ENCODE measurements at regions not wholly inside any gene's neighbourhood (a gene's known extent, or its start where the extent isn't known, plus 50 kb on each side); places are given as distances from the start of the nearest gene placed in this dataset.

GRCh38 chr3:87627316-87627715 lies 350.9 kb upstream of the POU1F1 start:
- no peak overlapping the region for H3K4me3 ChIP-seq
- intact Hi-C loops (cut with DNase I; ENCODE audit: low total_unique reads): no loop called here
- H3K27me3 ChIP-seq: no peaks in the 10 kb centered on the region
- H3K36me3 ChIP-seq: no peaks in the 10 kb centered on the region
- 53 to 73% methylated on average over 3 to 4 of the region's 4 CpGs for WGBS, 2 donors (ENCODE audit: low coverage in 1 of 2)
- in situ Hi-C loops (cut with MboI; ENCODE audit: low pct_ligation_motif_present in 1 of 4, low pct_unique_long_range_greater_than_20kb in 1 of 4, low sequenced_read_pairs in 3 of 4): no loop called here
- peaks cover 0 to 5% of the 10 kb centered on the region in 2 donors for H3K9me3 ChIP-seq
- H3K27ac ChIP-seq: no peak overlapping the region
- H3K4me1 ChIP-seq: no peaks in the 10 kb centered on the region
- DNase-seq: no peak
- TF ChIP-seq EP300 (IDR thresholded peaks at IDR 0.05; ENCODE audit: low read depth) (no peak), CTCF (IDR thresholded peaks at IDR 0.05) (no peak), POLR2AphosphoS5 (IDR thresholded peaks at IDR 0.05) (no peak), POLR2A (IDR thresholded peaks at IDR 0.05) (no peak)

- Histone ChIP-seq H3K4me3 (no peak overlapping the region), H3K4me1 (no peaks in the 10 kb centered on the region), H3K36me3 (no peaks in the 10 kb centered on the region), H3K27ac (no peak overlapping the region), H3K9me3 (peaks cover 0 to 5% of the 10 kb centered on the region in 2 donors), H3K27me3 (no peaks in the 10 kb centered on the region)
- DNase-seq: no peak
- 88 to 100% methylated on average over 1 of the region's 1 CpG for WGBS, 2 donors (ENCODE audit: low coverage in 1 of 2)
- TF ChIP-seq EP300 (IDR thresholded peaks at IDR 0.05; ENCODE audit: low read depth) (no peak), CTCF (IDR thresholded peaks at IDR 0.05) (no peak), POLR2AphosphoS5 (IDR thresholded peaks at IDR 0.05) (no peak), POLR2A (IDR thresholded peaks at IDR 0.05) (no peak)
- intact Hi-C loops (cut with DNase I; ENCODE audit: low total_unique reads): no loop called here
- in situ Hi-C loops (cut with MboI; ENCODE audit: low pct_ligation_motif_present in 1 of 4, low pct_unique_long_range_greater_than_20kb in 1 of 4, low sequenced_read_pairs in 3 of 4): no loop called here
Observed at GRCh38 chr3:87626546-87626945, 350.2 kb upstream of the POU1F1 start.

GRCh38 chr3:87625876-87626275 lies 349.5 kb upstream of the POU1F1 start:
- no peaks in the 10 kb centered on the region for H3K4me1 ChIP-seq
- in situ Hi-C loops (cut with MboI; ENCODE audit: low pct_ligation_motif_present in 1 of 4, low pct_unique_long_range_greater_than_20kb in 1 of 4, low sequenced_read_pairs in 3 of 4): no loop called here
- no peak for DNase-seq
- no peak overlapping the region for H3K4me3 ChIP-seq
- peaks cover 0 to 5% of the 10 kb centered on the region in 2 donors for H3K9me3 ChIP-seq
- no peak overlapping the region for H3K27ac ChIP-seq
- intact Hi-C loops (cut with DNase I; ENCODE audit: low total_unique reads): no loop called here
- TF ChIP-seq POLR2A (IDR thresholded peaks at IDR 0.05): no peak
- no peak for TF ChIP-seq EP300 (IDR thresholded peaks at IDR 0.05; ENCODE audit: low read depth)
- no peak for TF ChIP-seq CTCF (IDR thresholded peaks at IDR 0.05)
- H3K27me3 ChIP-seq: no peaks in the 10 kb centered on the region
- no peaks in the 10 kb centered on the region for H3K36me3 ChIP-seq
- WGBS, 2 donors (ENCODE audit: low coverage in 1 of 2): 90 to 100% methylated on average over 1 to 2 of the region's 2 CpGs

GRCh38 chr3:87624860-87625259 lies 348.5 kb upstream of the POU1F1 start:
- in situ Hi-C loops (cut with MboI; ENCODE audit: low pct_ligation_motif_present in 1 of 4, low pct_unique_long_range_greater_than_20kb in 1 of 4, low sequenced_read_pairs in 3 of 4) (no loop called here), intact Hi-C loops (cut with DNase I; ENCODE audit: low total_unique reads) (no loop called here)
- Histone ChIP-seq H3K27ac (no peak overlapping the region), H3K36me3 (no peaks in the 10 kb centered on the region), H3K4me3 (no peak overlapping the region), H3K4me1 (no peaks in the 10 kb centered on the region), H3K27me3 (no peaks in the 10 kb centered on the region), H3K9me3 (peaks cover 0 to 5% of the 10 kb centered on the region in 2 donors)
- TF ChIP-seq CTCF (IDR thresholded peaks at IDR 0.05): no peak
- TF ChIP-seq POLR2A (IDR thresholded peaks at IDR 0.05): no peak
- TF ChIP-seq EP300 (IDR thresholded peaks at IDR 0.05; ENCODE audit: low read depth): no peak
- no peak for TF ChIP-seq POLR2AphosphoS5 (IDR thresholded peaks at IDR 0.05)
- no peak for DNase-seq
- WGBS, 2 donors (ENCODE audit: low coverage in 1 of 2): 68 to 93% methylated on average over 2 of the region's 2 CpGs
